ENCODE measurements at regions not wholly inside any gene's neighbourhood (a gene's known extent, or its start where the extent isn't known, plus 50 kb on each side); places are given as distances from the start of the nearest gene placed in this dataset.
"Not testable (repeated sequence)": the region's sequence is repeated elsewhere in the genome, so short reads cannot be mapped to it uniquely, and the experiment has no call there.

DNA sequence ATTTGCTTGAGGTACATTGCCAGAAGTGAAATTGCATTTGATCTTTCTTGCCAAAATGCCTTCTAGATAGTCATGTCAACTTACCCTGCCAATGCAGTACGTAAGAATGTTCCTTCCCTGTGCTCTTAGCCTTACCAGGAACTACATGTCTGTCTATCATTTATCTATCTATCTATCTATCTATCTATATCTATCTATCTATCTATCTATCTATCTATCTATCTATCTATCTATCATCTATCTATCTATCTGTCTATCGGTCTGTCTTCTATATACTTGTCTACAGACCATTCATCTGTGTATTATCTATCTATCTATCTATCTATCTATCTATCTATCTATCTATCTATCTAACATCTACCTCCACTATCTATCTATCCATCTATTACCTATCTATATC is 456.9 kb upstream of the MKI67 start:
- DNase-seq: not testable (repeated sequence)

DNA sequence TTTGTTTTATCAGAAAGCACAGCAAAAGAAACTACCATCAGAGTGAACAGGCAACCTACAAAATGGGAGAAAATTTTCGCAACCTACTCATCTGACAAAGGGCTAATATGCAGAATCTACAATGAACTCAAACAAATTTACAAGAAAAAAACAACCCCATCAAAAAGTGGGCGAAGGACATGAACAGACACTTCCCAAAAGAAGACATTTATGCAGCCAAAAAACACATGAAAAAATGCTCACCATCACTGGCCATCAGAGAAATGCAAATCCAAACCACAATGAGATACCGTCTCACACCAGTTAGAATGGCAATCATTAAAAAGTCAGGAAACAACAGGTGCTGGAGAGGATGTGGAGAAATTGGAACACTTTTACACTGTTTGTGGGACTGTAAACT is 460.4 kb upstream of the MKI67 start:
- not testable (repeated sequence) for DNase-seq

DNA sequence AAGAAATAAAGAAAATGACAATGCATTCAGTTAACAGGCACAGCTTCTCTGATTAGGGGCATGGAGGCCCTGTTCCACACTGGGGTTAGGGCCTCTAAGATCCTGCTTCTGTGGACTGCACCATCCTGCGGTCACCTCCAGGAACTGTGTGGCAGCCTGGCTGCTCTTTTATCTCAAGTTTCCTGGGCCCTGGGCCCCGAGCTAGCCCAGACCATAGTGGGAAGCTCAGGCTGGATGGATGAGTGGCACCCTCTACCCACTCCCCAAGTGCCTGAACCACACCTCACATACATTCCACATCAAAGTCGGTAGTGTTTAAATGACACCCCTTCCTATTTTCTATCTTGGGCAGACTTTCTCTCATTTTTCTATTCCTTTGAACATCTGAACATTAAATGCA is 461.5 kb upstream of the MKI67 start:
- DNase-seq: no peak

DNA sequence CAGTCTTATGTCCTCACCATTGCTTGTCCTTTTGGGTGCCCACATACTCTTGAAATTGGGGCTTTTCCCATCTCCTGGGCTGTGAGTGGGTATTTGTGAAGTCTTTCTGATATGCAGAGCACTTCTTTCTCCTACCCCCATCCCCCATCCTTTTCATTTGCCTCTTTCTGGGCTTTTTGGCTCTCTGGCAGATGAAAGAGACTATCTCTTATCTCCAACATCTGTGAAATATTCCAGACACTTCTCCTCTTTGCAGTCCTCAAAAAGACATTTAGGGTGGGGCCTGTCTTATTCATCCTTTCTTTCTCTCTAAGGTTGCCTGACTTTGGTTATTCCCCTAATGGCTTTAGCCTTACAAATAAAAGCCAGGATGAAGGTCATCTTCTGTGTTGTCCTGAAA is 462.2 kb upstream of the MKI67 start:
- DNase-seq: no peak

DNA sequence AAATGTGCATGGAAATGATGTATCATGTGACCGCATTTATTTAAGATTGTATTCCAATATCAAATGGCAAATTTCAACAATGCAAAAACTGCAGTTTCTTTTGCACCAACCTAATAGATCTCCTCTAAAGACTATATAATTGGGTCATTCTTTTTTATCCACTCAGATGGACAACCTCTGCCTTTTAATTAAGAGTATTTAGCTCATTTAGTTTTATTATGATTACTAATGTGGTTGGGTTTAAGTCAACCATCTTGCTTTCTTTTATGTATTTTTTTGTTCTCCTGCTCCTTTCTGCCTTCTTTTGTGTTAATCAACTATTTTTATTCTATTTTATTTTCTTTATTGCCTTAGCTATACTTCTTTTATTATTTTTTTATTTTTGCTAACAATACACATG is 468.5 kb upstream of the MKI67 start:
- DNase-seq: no peak

DNA sequence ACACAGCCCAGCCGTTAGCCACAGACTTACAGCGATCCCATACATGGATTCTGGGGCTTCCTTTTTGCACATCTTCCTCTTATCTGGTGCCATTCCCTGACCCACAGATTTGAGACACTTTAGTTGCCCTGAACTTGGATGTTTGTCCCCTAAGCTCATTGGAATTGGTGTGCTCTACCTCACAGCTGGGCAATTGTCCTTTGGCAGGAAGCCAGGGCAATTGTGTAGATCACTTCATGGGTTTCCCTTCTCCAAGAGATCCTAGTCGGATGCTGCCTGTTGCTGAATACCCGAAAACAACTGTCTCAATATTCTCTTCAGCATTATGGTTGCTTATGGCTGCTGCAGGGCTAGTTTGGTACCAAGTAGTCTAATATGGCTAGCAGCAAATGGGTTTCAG is 470.7 kb upstream of the MKI67 start:
- no peak for DNase-seq

DNA sequence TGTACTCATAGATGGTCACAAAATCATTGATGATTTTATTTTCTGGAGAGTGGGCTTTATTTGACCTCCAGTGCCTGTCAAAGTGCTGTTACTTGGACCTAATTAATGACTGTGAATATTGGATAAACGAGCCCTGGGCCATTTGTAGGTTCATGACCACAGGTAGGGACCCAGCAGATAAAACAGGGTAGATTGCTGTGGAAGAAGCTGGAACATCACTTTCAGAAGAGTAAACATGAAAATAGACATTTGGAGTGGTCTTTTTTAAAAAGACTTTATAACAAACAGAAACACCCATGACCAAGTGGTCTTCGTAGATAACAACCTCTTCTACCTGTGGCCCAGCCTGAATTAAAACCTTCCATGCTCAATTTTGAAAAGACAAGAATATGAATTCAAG is 472.8 kb upstream of the MKI67 start:
- no peak for DNase-seq

DNA sequence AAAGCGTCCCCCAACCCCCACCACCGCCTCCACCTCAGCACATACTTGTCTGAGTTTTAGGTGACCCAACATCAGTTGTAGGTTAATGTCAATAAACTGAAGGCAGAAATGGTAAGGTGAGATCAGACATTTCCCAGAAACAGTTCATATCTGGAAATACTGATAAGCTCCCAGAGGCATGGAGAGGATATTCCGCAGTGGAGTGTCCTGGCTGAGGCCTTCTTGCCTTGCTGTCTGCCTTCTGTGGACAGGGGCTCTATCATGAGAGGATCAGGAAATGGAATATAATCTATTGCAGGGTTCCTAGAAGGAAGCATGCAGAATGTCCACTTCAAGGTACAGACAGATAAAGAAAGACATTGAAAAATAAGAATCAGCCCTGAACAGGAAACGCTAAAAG is 473.3 kb upstream of the MKI67 start:
- DNase-seq: no peak

DNA sequence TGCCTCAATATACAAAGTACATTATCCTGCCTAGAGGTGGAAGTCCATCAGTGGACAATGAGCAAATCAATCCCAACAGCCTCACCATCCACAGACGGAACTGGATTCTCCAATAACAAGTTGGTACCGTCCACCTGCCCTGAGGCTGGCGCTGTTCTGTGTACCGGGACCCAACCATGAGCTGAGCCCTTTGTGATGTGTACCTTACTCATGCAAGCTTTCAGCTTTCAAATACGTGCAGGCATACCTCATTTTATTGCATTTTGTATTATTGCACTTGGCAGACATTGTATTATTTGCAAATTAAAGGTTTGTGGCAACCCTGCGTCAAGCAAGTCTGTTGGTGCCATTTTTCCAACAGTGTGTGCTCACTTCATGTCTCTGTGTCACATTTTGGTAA is 476.0 kb upstream of the MKI67 start:
- DNase-seq: no peak

DNA sequence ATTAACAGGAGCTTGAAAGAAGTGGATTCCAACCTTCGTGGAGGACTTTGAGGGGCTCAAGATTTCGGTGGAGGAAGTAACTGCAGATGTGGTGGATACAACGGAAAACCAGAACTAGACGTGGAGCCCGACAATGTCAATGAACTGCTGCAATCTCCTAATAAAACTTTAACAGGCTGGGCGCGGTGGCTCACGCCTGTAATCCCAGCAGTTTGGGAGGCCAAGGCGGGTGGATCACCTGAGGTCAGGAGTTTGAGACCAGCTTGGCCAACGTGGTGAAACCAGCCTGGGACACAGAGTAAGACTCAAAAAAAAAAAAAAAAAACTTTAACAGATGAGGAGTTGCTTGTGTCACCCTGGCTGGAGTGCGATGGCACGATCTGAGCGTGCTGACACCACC is 477.8 kb upstream of the MKI67 start:
- DNase-seq: no peak

DNA sequence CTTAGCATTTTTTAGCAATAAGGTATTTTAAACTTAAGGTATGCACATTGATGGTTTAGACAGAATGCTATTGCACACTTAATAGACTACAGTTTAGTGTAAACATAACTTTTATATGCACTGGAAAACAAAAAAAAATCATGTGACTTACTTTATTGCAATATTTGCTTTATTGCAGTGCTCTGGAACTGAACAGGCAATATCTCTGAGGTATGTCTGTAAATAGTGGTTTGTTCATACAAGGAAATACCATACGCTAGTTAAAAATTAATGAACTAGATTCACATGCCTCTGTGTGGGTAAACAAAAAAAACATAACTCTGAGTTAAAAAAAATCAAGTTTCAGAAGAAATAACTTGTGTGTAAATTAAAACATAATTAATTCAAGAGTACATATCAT is 479.0 kb upstream of the MKI67 start:
- no peak for DNase-seq

DNA sequence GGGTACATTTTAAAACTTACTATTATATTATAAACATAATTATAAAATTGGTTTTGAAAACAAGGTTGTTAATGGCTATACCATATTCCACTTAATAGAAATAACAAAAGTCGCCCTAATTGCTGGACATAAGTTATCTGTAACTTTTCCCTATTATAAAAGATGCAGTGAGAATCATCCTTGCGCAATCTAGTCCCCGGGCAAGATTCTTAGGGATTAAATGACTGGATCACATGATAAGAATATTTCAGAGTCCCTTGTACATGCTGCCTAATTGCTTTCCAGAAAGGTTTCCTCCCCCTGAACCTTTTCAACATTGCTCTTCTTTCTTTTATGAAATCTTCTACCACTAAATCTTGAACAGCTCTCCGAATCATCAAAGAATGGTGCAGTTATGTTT is 479.8 kb upstream of the MKI67 start:
- DNase-seq: no peak

DNA sequence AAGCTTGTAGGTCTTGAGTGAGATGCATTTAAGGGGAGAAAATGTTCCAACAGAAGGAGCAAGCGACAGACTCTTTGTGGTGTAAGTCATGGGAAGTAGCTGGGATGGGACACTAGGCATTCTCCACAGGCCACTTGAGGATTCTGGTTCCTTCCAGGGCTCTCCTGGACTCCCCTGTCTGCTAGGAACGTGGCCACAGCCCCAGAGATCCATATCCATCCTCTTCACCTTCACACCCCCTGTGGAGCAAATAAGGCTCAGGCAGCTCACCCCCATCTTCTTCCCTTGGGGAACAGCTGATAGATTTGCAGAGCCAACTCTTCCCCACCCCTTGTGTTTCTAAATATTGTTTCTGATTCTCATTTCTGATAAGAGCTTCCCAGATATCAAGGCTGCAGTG is 482.6 kb upstream of the MKI67 start:
- DNase-seq: no peak

DNA sequence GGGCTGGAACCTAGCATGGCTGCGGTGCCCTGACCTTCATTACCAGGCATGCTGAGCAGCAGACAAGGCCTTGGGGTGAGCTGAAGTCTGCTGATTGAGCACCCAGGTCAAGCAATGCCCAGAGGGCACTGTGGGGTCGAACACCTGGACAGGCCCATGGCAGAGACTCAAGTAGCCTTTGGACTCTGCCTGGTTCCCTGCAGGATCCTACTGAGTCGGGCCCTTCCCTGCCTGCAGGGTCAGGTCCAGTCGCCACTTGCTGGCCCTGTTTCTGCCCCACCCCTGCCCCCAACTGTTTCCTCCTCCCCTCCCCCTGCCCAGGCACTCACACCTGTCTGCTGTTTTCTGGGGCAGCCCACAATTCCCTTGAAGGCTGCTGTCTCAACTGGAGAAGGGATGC is 483.2 kb upstream of the MKI67 start:
- no peak for DNase-seq

DNA sequence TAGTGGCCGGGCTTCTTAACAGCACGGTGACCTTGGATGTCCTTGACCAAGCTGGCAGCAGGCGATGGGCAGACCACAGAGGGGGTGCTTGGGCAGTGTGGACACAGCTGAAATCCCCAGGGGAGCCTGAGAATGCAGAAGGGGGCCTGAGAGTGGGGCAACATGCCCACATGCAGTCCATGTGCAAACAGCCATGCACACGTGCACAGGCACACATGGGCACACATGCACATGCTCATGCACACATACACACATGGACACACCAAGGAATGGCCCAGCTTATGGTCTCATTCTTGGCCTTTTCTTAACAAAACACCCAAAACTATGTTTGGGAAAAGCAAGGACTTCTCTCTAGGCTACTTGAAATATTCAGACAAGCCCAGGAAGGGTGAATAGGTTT is 483.9 kb upstream of the MKI67 start:
- no peak for DNase-seq

DNA sequence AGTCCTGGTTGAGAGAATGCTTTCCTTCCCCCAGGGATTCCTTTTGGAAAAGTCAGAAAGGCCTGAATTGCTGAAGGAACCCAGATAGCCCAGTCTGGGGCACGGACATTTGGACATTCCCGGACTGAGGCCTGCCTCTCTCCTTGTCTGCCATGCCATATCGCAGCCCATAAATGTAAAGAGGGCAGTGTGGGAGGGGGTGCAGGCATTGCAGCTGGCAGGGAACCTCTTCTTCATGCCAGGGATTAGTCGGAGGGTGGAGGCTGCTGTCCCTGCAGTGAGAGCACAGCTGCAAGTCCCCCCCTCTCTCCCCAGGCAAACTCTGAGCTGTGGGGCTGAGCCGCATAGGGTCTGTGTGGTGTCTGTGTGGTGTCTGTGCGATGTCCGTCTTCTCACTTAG is 486.0 kb upstream of the MKI67 start:
- no peak for DNase-seq

DNA sequence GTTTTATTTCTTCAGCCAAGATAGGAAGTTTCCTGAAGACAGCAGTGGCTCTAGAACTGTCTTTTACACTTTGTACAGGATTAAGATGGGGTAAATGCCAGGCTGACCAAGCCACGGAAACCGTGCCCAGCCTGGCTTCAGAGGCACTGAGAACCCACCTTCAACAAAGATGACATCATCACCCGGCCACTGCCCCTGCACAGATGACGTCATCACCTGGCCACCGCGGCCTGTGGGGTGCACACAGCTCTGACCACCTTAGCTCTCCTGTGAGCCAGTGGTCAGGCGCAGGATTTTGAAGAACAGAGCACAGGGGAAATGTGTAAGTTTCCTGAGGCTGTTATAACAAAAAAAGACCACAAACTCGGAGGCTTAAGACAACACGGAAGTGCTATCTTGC is 486.4 kb upstream of the MKI67 start:
- no peak for DNase-seq

DNA sequence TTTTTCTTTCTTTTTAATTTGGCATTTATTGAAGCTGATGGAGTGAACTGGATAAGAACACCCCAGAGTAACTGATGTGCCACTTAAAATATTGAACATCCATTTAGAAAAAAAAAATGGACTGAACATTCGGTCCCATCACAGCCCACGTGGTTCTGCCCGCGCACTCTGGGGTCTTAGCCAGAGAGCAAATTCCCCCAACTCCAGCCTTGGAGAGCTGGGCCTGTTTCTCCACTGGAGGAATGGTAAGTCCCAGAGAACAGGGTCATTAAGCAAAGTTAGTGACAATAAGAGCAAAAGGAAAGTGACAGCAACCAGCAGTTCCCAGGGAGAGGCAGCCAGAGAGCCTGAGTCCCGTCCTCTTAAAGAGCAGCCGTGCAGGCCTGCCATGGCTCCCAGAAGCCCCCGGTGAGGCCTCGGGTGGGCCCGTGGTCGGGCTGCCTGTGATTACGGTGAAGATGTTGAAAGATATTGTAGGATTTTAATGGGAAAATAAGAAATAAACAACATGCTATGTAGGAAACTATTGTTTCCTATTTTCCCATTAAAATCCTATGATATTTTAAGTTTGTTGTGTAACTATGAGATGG is 487.9 kb upstream of the MKI67 start:
- no peak for DNase-seq

DNA sequence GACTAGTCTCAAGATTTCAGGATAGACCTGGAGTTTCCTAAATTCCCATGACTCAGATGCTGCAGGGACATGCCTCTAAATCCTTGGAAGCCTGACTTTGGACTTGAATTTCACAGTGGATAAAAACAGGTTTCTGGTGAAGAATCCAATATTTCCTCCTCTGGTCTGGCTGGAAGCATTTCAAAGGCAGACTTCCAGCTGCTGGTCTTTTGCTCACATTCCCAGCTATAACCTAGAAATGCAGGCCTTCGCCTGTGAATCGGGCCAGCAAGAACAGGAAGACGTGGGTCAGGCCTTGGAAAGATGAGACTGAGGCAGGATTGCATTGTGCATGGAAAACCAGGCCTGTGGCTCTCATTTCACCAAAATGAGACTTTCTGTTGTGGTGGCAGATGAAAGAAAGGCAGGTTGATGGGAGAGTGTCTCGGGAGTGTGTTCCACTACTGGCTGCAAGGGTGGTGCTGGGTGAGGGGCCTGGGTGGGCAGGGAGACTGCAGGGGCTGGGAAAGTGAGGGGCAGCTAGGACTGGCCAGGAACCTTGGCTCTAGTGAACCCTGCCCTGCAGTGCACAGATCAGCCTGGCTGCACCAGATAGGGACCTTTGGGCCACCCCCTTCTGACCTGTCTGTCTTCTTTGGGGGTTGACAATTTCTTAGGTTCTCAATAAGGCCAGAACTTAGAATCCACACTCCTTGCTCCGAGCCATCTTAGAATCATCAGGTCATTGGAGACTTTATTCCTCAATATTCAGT is 488.8 kb upstream of the MKI67 start:
- no peak for DNase-seq

DNA sequence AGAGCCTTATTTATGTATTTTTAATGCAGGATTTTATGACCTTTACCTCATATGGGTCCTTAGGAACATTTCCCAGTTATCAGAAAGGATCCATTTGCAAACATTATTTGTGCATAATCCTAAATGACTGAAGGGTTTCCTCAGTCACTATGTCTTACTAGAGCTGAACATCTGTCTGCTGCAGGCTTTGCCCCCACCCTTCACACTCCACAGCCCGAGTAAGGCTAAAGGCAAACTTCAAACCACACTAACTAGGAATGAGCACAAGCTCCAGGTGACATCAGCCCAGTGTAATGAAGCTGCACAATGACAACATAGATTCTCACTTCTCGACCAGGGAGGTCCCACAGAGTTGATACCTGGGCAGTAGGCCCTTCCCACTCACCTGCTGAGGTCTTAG is 491.3 kb upstream of the MKI67 start:
- no peak for DNase-seq

DNA sequence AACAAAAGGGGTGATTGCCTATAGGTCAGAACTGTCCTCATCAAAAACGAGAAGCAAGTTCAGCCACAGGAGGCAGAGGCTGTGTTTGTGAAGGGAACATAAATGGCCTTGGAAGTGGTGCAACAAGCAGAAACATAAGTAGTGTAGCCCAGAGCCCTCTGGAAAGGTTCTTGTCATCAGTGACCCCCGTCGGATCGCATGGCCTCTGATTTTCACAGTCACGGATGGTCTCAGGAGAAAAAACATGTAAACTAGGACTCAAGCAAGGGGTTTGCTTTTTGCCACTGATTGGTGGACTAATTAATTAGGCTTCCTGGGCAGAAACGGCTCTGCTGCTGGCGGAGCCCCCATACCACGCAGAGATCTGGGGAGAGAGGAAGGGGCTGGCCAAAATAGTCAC is 496.5 kb upstream of the MKI67 start:
- no peak for DNase-seq

DNA sequence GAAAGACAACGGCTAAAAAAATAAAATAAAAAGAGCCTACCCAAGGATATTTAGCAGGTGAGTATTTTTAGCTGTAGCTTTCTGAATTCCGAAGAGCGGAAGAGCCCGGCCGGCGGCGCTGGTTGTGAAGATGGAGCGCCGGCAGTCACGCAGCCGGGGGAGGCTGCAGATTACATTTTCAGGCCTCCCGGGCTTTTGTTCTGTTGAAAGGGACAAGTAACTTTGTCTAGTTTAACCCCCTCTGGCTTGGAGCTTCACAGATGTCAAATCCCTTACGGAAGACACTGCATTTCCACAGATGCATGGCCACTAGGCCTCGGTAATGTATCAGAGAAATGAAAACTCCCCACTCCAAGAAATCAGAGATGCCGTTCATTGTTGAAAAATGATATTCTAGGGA is 497.6 kb upstream of the MKI67 start:
- DNase-seq: no peak

DNA sequence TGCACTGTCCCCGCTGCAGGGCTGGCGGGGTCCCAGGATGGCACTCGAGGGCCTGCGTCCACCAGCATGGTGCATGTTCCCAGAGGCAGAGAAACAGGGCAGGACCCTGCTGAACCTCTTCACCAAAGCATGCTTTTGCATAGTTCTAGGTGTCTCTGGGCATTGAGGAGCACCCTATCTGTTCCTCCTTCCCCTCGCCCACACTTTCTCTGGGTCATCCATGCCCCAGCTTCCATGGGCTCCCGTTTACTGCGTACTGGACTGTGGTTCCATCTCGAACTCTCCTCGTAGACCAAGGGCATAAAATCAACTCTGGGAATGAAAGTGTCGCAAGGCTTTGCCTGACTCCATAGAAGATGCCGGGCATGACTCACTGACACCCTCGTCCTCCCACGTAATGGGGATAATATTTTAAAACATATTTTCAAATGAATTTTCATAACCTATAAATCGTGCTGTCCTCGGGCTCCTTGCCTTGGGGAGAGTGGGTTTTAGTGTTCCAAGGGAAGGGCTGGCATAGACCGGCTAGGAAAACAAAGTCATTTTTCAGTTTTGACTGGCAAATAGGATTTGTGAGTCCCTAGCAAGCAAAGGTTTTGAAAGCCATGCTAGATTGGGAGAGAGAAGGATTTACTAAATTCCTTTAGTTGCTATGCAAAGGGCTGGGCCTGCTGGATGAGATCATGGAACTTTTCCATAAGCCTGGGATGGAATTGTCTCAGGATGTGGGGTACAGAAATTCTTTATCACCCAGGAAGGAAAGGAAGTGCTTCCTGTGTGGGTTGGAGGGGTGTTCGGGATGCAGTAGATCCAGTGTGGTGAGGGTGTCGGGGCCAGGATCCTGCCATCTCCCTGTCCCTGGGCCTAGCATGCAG is 498.7 kb upstream of the MKI67 start:
- no peak for DNase-seq

DNA sequence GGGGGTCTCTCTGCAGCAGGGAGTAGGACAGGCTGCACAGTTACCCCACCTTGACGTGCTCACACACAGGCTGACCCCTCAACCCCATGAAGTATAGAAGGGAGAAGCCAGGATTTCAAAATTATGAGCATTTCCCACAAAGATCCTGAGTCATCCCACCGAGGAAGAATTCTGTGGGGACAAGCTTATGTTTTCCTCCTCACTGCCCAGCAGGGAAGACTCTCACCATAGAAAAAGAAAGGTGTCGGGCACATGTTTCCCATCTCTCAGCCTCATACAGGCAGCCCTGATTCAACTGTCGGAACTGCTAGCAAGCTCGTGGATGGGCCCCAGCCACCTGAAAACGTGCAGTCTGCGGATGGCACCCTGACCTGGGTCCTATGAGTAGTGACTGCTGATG is 499.7 kb upstream of the MKI67 start:
- DNase-seq: no peak
